ENCODE measurements at regions not wholly inside any gene's neighbourhood (a gene's known extent, or its start where the extent isn't known, plus 50 kb on each side); places are given as distances from the start of the nearest gene placed in this dataset.

- Histone ChIP-seq H3K27me3 (ENCODE audit: insufficient read depth, low read length) (no peaks in the 10 kb centered on the region), H3K4me3 (ENCODE audit: low read length in 2 of 2) (no peak overlapping the region), H3K36me3 (ENCODE audit: insufficient read depth, low read length) (no peaks in the 10 kb centered on the region), H3K9me3 (ENCODE audit: control insufficient read depth in 1 of 2, low read length in 2 of 2) (no peaks in the 10 kb centered on the region), H3K4me1 (ENCODE audit: insufficient read depth, low read length) (no peaks in the 10 kb centered on the region), H3K27ac (ENCODE audit: low read depth, low read length) (no peak overlapping the region)
- POLR2A ChIA-PET (ENCODE audit: partially characterized antibody): no interaction called here
- H3K4me3 Mint-ChIP-seq: no peak overlapping the region
- no peak for DNase-seq
- no peak overlapping the region for H3K27ac Mint-ChIP-seq
- no peaks in the 10 kb centered on the region for H3K27me3 Mint-ChIP-seq
- no peaks in the 10 kb centered on the region for H3K4me1 Mint-ChIP-seq
- H3K9me3 Mint-ChIP-seq: peaks cover 2 to 33% (median 14%) of the 10 kb centered on the region in 8 donors
- CTCF ChIA-PET (ENCODE audit: partially characterized antibody): no interaction called here
- intact Hi-C loops (cut with micrococcal nuclease): no loop called here
- H3K36me3 Mint-ChIP-seq: no peaks in the 10 kb centered on the region
These were observed 1094.9 kb upstream of the AUTS2 start for GRCh38 chr7:68503400-68503799.

- no peak for DNase-seq
- Histone ChIP-seq H3K27me3 (ENCODE audit: insufficient read depth, low read length) (no peaks in the 10 kb centered on the region), H3K27ac (ENCODE audit: low read depth, low read length) (no peak overlapping the region), H3K4me3 (ENCODE audit: low read length in 2 of 2) (no peak overlapping the region), H3K36me3 (ENCODE audit: insufficient read depth, low read length) (no peaks in the 10 kb centered on the region), H3K4me1 (ENCODE audit: insufficient read depth, low read length) (no peaks in the 10 kb centered on the region), H3K9me3 (ENCODE audit: control insufficient read depth in 1 of 2, low read length in 2 of 2) (no peaks in the 10 kb centered on the region)
- ChIA-PET POLR2A (ENCODE audit: partially characterized antibody) (no interaction called here), CTCF (ENCODE audit: partially characterized antibody) (no interaction called here)
- intact Hi-C loops (cut with micrococcal nuclease): no loop called here
- Mint-ChIP-seq H3K27ac (no peak overlapping the region), H3K36me3 (no peaks in the 10 kb centered on the region), H3K4me1 (no peaks in the 10 kb centered on the region), H3K4me3 (no peak overlapping the region), H3K27me3 (no peaks in the 10 kb centered on the region), H3K9me3 (peaks cover 5 to 45% (median 20%) of the 10 kb centered on the region in 8 donors)
These were observed 1093.6 kb upstream of the AUTS2 start for GRCh38 chr7:68504716-68505115.

GRCh38 chr7:68505721-68506120 is 1092.6 kb upstream of the AUTS2 start:
- DNase-seq: no peak
- H3K27ac ChIP-seq (ENCODE audit: low read depth, low read length): no peak overlapping the region
- no peaks in the 10 kb centered on the region for H3K27me3 Mint-ChIP-seq
- intact Hi-C loops (cut with micrococcal nuclease): no loop called here
- H3K27me3 ChIP-seq (ENCODE audit: insufficient read depth, low read length): no peaks in the 10 kb centered on the region
- no peaks in the 10 kb centered on the region for H3K36me3 ChIP-seq (ENCODE audit: insufficient read depth, low read length)
- H3K4me3 Mint-ChIP-seq: no peak overlapping the region
- H3K4me1 Mint-ChIP-seq: no peaks in the 10 kb centered on the region
- ChIA-PET CTCF (ENCODE audit: partially characterized antibody) (no interaction called here), POLR2A (ENCODE audit: partially characterized antibody) (no interaction called here)
- no peaks in the 10 kb centered on the region for H3K9me3 ChIP-seq (ENCODE audit: control insufficient read depth in 1 of 2, low read length in 2 of 2)
- no peak overlapping the region for H3K27ac Mint-ChIP-seq
- no peaks in the 10 kb centered on the region for H3K36me3 Mint-ChIP-seq
- peaks cover 5 to 48% (median 23%) of the 10 kb centered on the region in 8 donors for H3K9me3 Mint-ChIP-seq
- no peak overlapping the region for H3K4me3 ChIP-seq (ENCODE audit: low read length in 2 of 2)
- no peaks in the 10 kb centered on the region for H3K4me1 ChIP-seq (ENCODE audit: insufficient read depth, low read length)

- no peaks in the 10 kb centered on the region for H3K36me3 ChIP-seq (ENCODE audit: insufficient read depth, low read length)
- intact Hi-C loops (cut with micrococcal nuclease): no loop called here
- H3K4me3 Mint-ChIP-seq: no peak overlapping the region
- no peaks in the 10 kb centered on the region for H3K27me3 ChIP-seq (ENCODE audit: insufficient read depth, low read length)
- no peaks in the 10 kb centered on the region for H3K4me1 Mint-ChIP-seq
- POLR2A ChIA-PET (ENCODE audit: partially characterized antibody): no interaction called here
- no peaks in the 10 kb centered on the region for H3K36me3 Mint-ChIP-seq
- no peak overlapping the region for H3K4me3 ChIP-seq (ENCODE audit: low read length in 2 of 2)
- H3K27ac Mint-ChIP-seq: no peak overlapping the region
- CTCF ChIA-PET (ENCODE audit: partially characterized antibody): no interaction called here
- no peak overlapping the region for H3K27ac ChIP-seq (ENCODE audit: low read depth, low read length)
- no peaks in the 10 kb centered on the region for H3K4me1 ChIP-seq (ENCODE audit: insufficient read depth, low read length)
- no peaks in the 10 kb centered on the region for H3K9me3 ChIP-seq (ENCODE audit: control insufficient read depth in 1 of 2, low read length in 2 of 2)
- no peak for DNase-seq
- H3K9me3 Mint-ChIP-seq: peaks cover 5 to 46% (median 22%) of the 10 kb centered on the region in 8 donors
- H3K27me3 Mint-ChIP-seq: no peaks in the 10 kb centered on the region
These were observed 1090.6 kb upstream of the AUTS2 start for GRCh38 chr7:68507668-68508067.

- Mint-ChIP-seq H3K27me3 (no peaks in the 10 kb centered on the region), H3K4me1 (no peaks in the 10 kb centered on the region), H3K9me3 (peaks cover under 1 to 41% (median 20%) of the 10 kb centered on the region in 8 donors), H3K4me3 (no peak overlapping the region), H3K36me3 (no peaks in the 10 kb centered on the region), H3K27ac (no peak overlapping the region)
- ChIA-PET CTCF (ENCODE audit: partially characterized antibody) (no interaction called here), POLR2A (ENCODE audit: partially characterized antibody) (no interaction called here)
- no peak for DNase-seq
- Histone ChIP-seq H3K4me3 (ENCODE audit: low read length in 2 of 2) (no peak overlapping the region), H3K9me3 (ENCODE audit: control insufficient read depth in 1 of 2, low read length in 2 of 2) (no peaks in the 10 kb centered on the region), H3K36me3 (ENCODE audit: insufficient read depth, low read length) (no peaks in the 10 kb centered on the region), H3K27ac (ENCODE audit: low read depth, low read length) (no peak overlapping the region), H3K4me1 (ENCODE audit: insufficient read depth, low read length) (no peaks in the 10 kb centered on the region), H3K27me3 (ENCODE audit: insufficient read depth, low read length) (no peaks in the 10 kb centered on the region)
- intact Hi-C loops (cut with micrococcal nuclease): no loop called here
These were observed 1089.2 kb upstream of the AUTS2 start for GRCh38 chr7:68509054-68509453.

GRCh38 chr7:68509603-68510002 is 1088.7 kb upstream of the AUTS2 start:
- no peak overlapping the region for H3K27ac Mint-ChIP-seq

GRCh38 chr7:68511281-68511680 is 1087.0 kb upstream of the AUTS2 start:
- ChIA-PET CTCF (ENCODE audit: partially characterized antibody) (no interaction called here), POLR2A (ENCODE audit: partially characterized antibody) (no interaction called here)
- DNase-seq: no peak
- H3K27me3 Mint-ChIP-seq: no peaks in the 10 kb centered on the region
- Histone ChIP-seq H3K4me1 (ENCODE audit: insufficient read depth, low read length) (no peaks in the 10 kb centered on the region), H3K27me3 (ENCODE audit: insufficient read depth, low read length) (no peaks in the 10 kb centered on the region), H3K36me3 (ENCODE audit: insufficient read depth, low read length) (no peaks in the 10 kb centered on the region), H3K27ac (ENCODE audit: low read depth, low read length) (no peak overlapping the region), H3K4me3 (ENCODE audit: low read length in 2 of 2) (no peak overlapping the region), H3K9me3 (ENCODE audit: control insufficient read depth in 1 of 2, low read length in 2 of 2) (no peaks in the 10 kb centered on the region)
- no peak overlapping the region for H3K4me3 Mint-ChIP-seq
- H3K27ac Mint-ChIP-seq: no peak overlapping the region
- no peaks in the 10 kb centered on the region for H3K4me1 Mint-ChIP-seq
- no peaks in the 10 kb centered on the region for H3K36me3 Mint-ChIP-seq
- peaks cover 0 to 31% (median 14%) of the 10 kb centered on the region in 8 donors for H3K9me3 Mint-ChIP-seq
- intact Hi-C loops (cut with micrococcal nuclease): no loop called here

More at GRCh38 chr7:68509603-68510002, 1088.7 kb upstream of the AUTS2 start:
- intact Hi-C loops (cut with micrococcal nuclease): no loop called here
- no peaks in the 10 kb centered on the region for H3K36me3 Mint-ChIP-seq
- H3K4me1 Mint-ChIP-seq: no peaks in the 10 kb centered on the region
- Histone ChIP-seq H3K27ac (ENCODE audit: low read depth, low read length) (no peak overlapping the region), H3K9me3 (ENCODE audit: control insufficient read depth in 1 of 2, low read length in 2 of 2) (no peaks in the 10 kb centered on the region), H3K36me3 (ENCODE audit: insufficient read depth, low read length) (no peaks in the 10 kb centered on the region), H3K4me3 (ENCODE audit: low read length in 2 of 2) (no peak overlapping the region), H3K27me3 (ENCODE audit: insufficient read depth, low read length) (no peaks in the 10 kb centered on the region), H3K4me1 (ENCODE audit: insufficient read depth, low read length) (no peaks in the 10 kb centered on the region)
- ChIA-PET CTCF (ENCODE audit: partially characterized antibody) (no interaction called here), POLR2A (ENCODE audit: partially characterized antibody) (no interaction called here)
- H3K27me3 Mint-ChIP-seq: no peaks in the 10 kb centered on the region
- H3K9me3 Mint-ChIP-seq: peaks cover 0 to 35% (median 19%) of the 10 kb centered on the region in 8 donors
- no peak overlapping the region for H3K4me3 Mint-ChIP-seq
- no peak for DNase-seq

GRCh38 chr7:68512466-68512865 is 1085.8 kb upstream of the AUTS2 start:
- Histone ChIP-seq H3K4me1 (ENCODE audit: insufficient read depth, low read length) (no peaks in the 10 kb centered on the region), H3K27me3 (ENCODE audit: insufficient read depth, low read length) (no peaks in the 10 kb centered on the region), H3K4me3 (ENCODE audit: low read length in 2 of 2) (no peak overlapping the region), H3K36me3 (ENCODE audit: insufficient read depth, low read length) (no peaks in the 10 kb centered on the region), H3K9me3 (ENCODE audit: control insufficient read depth in 1 of 2, low read length in 2 of 2) (no peaks in the 10 kb centered on the region), H3K27ac (ENCODE audit: low read depth, low read length) (no peak overlapping the region)
- ChIA-PET CTCF (ENCODE audit: partially characterized antibody) (interaction anchor here (0.6 kb wide), 1 partner anchor 9 kb away, joined by 4 read pairs; no protein-coding TSS in a partner anchor), POLR2A (ENCODE audit: partially characterized antibody) (no interaction called here)
- DNase-seq: no peak
- no peaks in the 10 kb centered on the region for H3K27me3 Mint-ChIP-seq
- H3K36me3 Mint-ChIP-seq: no peaks in the 10 kb centered on the region
- H3K4me3 Mint-ChIP-seq: no peak overlapping the region
- no peaks in the 10 kb centered on the region for H3K4me1 Mint-ChIP-seq
- intact Hi-C loops (cut with micrococcal nuclease): no loop called here
- H3K9me3 Mint-ChIP-seq: peaks cover 0 to 28% (median 14%) of the 10 kb centered on the region in 8 donors
- H3K27ac Mint-ChIP-seq: no peak overlapping the region
